Endothelial cell of umbilical vein (primary cell): ENCODE measurements at regions not wholly inside any gene's neighbourhood (a gene's known extent, or its start where the extent isn't known, plus 50 kb on each side); places are given as distances from the start of the nearest gene placed in this dataset.

ENCODE experiments used
- CTCF ChIP-seq, 2 donors: IDR thresholded peaks; 1 replicate in 1 of 2; 2 replicates in 1 of 2; pipeline ENCODE4 v1.5.1; 2011; ENCODE audit warnings: low read length in 2 of 2, mild to moderate bottlenecking in 2 of 2, moderate library complexity in 2 of 2, control low read depth in 1 of 2, inconsistent platforms in 1 of 2, low read depth in 1 of 2; ENCODE audit not compliant: insufficient read depth in 1 of 2; ENCODE audit errors: extremely low read depth in 1 of 2
- EZH2 ChIP-seq: IDR thresholded peaks from 2 replicates; pipeline ENCODE4 v1.6.1; 2012; ENCODE audit warnings: borderline replicate concordance, low read depth, mild to moderate bottlenecking, moderate library complexity, low read length, inconsistent platforms; ENCODE audit not compliant: severe bottlenecking

- TF ChIP-seq EZH2 (no peak), CTCF (IDR thresholded peaks at IDR 0.05; ENCODE audit: extremely low read depth in 1 of 2, insufficient read depth in 1 of 2, low read depth in 1 of 2, low read length in 2 of 2) (no peak)
Observed at GRCh38 chr13:67867206-67867605, 637.1 kb upstream of the PCDH9 start.
